ENCODE measurements at regions not wholly inside any gene's neighbourhood (a gene's known extent, or its start where the extent isn't known, plus 50 kb on each side); places are given as distances from the start of the nearest gene placed in this dataset.

DNA sequence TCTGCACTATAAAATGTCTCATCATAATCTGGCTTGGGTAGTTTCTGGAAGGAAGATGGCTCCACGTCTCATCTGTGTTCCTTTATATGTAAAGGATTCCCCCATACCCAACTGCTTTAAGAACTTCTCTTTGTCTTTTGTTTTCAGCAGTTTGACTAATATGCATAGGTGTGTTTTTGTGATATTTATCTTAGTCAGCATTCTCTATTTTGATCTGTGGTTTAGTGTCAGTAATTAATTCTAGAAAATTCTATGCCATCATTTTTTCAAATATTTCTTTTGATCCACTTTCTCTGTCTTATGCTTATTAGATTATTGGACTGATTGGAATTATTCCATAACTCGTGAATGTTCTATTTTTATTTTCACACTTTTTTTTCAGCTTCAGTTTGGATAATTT lies 286.3 kb upstream of the THRB start:
- TF ChIP-seq, protein P1, sequence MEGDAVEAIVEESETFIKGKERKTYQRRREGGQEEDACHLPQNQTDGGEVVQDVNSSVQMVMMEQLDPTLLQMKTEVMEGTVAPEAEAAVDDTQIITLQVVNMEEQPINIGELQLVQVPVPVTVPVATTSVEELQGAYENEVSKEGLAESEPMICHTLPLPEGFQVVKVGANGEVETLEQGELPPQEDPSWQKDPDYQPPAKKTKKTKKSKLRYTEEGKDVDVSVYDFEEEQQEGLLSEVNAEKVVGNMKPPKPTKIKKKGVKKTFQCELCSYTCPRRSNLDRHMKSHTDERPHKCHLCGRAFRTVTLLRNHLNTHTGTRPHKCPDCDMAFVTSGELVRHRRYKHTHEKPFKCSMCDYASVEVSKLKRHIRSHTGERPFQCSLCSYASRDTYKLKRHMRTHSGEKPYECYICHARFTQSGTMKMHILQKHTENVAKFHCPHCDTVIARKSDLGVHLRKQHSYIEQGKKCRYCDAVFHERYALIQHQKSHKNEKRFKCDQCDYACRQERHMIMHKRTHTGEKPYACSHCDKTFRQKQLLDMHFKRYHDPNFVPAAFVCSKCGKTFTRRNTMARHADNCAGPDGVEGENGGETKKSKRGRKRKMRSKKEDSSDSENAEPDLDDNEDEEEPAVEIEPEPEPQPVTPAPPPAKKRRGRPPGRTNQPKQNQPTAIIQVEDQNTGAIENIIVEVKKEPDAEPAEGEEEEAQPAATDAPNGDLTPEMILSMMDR (IDR thresholded peaks at IDR 0.05), result no peak
- TF ChIP-seq POLR2A (IDR thresholded peaks at IDR 0.05) (no peak), POLR2AphosphoS5 (IDR thresholded peaks at IDR 0.05) (no peak)

All from suprapubic skin (tissue), 4 donors.